SU-DHL-6 (cell line): ENCODE measurements at regions not wholly inside any gene's neighbourhood (a gene's known extent, or its start where the extent isn't known, plus 50 kb on each side); places are given as distances from the start of the nearest gene placed in this dataset.

Experiments used
- CTCF ChIP-seq: fragments of 200-600 bp; sonication (generic); IDR thresholded peaks from one replicate; pipeline ENCODE4 v1.5.1; 2017; ENCODE audit warnings: antibody characterized with exemption, mild to moderate bottlenecking, low read length, moderate library complexity; ENCODE audit not compliant: insufficient read depth, poor library complexity, severe bottlenecking
- EZH2phosphoT487 ChIP-seq: fragments of 200-600 bp; sonication (generic), shearing (Covaris generic); conservative IDR thresholded peaks from 2 replicates; pipeline ENCODE4 v1.6.1; 2018; ENCODE audit warnings: mild to moderate bottlenecking, antibody characterized with exemption, low read length, moderate library complexity, mixed read lengths

DNA sequence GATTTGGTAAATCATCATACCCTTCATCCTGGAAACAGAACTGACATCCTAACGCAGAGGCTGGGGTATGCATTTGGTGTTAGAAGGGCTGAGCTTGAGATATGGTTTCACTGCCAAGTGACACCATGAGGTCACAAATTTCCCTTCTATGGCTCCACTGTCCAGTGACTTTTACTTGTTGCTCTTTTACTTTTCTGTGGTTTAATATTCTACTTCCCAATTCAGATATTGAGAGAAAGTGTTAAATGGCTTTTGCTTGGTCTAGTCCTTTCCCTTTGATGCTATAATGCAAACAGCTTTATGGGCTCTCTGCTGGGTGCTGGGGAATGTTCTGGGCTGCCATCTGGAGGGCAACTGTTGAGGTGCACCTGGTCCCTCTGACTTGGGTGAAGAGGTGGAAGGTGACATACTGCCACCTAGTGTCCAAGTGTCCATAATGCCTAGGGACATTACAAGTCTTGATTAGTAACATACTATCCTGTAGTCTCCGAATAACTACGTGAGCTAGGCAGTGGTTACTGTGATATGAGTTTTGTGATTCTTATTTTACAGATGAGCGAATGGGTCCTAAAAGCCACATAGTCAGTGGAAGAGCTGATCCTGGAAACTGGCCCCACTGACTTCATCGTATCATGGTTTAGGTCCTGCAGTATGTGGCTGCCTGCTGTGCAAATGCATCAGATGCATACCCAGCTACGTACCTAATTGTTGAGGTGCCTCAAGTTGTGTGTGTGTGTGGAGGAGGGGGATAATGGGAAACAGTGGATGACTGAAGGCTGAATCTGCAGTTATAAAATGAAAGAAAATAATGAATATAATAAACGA lies 149.1 kb upstream of the RAG2 start:
- peak; percentile 97 for TF ChIP-seq CTCF
- no peak for TF ChIP-seq EZH2phosphoT487
